Heart right ventricle (tissue), 16 donors: ENCODE measurements at regions not wholly inside any gene's neighbourhood (a gene's known extent, or its start where the extent isn't known, plus 50 kb on each side); places are given as distances from the start of the nearest gene placed in this dataset.

ENCODE experiments used
- ATAC-seq, 8 donors: fragments of 200-7000 bp; cut with Tn5 transposase; one replicate each; pipeline ENCODE4 v1.9.1; 2020; ENCODE audit warnings: mild to moderate bottlenecking in 8 of 8, moderate library complexity in 8 of 8, moderate number of reproducible peaks in 1 of 8
- DNase-seq, 2 donors: peaks; one replicate each; pipeline ENCODE4 v3.0.0-alpha.2; 2020
- H3K27ac ChIP-seq, 10 donors: fragments of 200-600 bp; sonication (generic) in 2 of 10; one replicate each; pipeline versions ENCODE4 v1.5.0 to v1.8.0; 2020 to 2022; ENCODE audit warnings: mild to moderate bottlenecking in 3 of 10
- H3K27me3 ChIP-seq, 7 donors: fragments of 200-600 bp; one replicate each; pipeline ENCODE4 v1.8.0; 2021 to 2022; ENCODE audit warnings: mild to moderate bottlenecking in 2 of 7
- H3K36me3 ChIP-seq, 9 donors: fragments of 200-600 bp; sonication (generic) in 1 of 9; one replicate each; pipeline versions ENCODE4 v1.5.0 to v1.8.0; 2020 to 2022; ENCODE audit warnings: mild to moderate bottlenecking in 2 of 9
- H3K4me1 ChIP-seq, 9 donors: fragments of 200-600 bp; sonication (generic) in 1 of 9; one replicate each; pipeline versions ENCODE4 v1.5.0 to v1.8.0; 2020 to 2022; ENCODE audit warnings: mild to moderate bottlenecking in 4 of 9
- H3K4me3 ChIP-seq, 10 donors: fragments of 200-600 bp; sonication (generic) in 2 of 10; one replicate each; pipeline versions ENCODE4 v1.5.0 to v1.8.0; 2020 to 2022; ENCODE audit warnings: mild to moderate bottlenecking in 7 of 10, moderate library complexity in 2 of 10
- H3K9me3 ChIP-seq, 11 donors: fragments of 200-600 bp in 10 of 11; sonication (generic) in 2 of 11; one replicate each; pipeline versions ENCODE4 v1.5.0 to v1.8.0; 2013 to 2022; ENCODE audit warnings: mild to moderate bottlenecking in 2 of 11, control low read depth in 1 of 11, moderate library complexity in 1 of 11
- WGBS, 2 donors: extraction: QIAGEN DNeasy Blood & Tissue Kit; methylation state at CpG; one replicate each; pipeline ENCODE4 v1.1.7; 2013; ENCODE audit warnings: inconsistent platforms in 1 of 2; 5-methylcytosine and 5-hydroxymethylcytosine counted together
- intact Hi-C, 10 donors: fragments of 100-400 bp; cut with DNase I; formaldehyde crosslinking; loops; one replicate each; pipeline versions ENCODE4 v1.11.1 to v1.14.2; 2022
- TF ChIP-seq, protein P1 (sequence below), 9 donors: fragments of 200-600 bp; sonication (generic) in 2 of 9; IDR thresholded peaks; one replicate each; pipeline versions ENCODE4 v1.5.0 to v1.8.0; 2021 to 2022; ENCODE audit warnings: antibody characterized with exemption in 9 of 9, mild to moderate bottlenecking in 5 of 9, moderate library complexity in 1 of 9
- donor health status: Arrhythmogenic right ventricular cardiomyopathy.
- donor health status: ischemic (EF 13 %, LVEDD 7.1; RV severe dilation, severe dysfunction).
- donor health status: healthy with polysubstance abuse.
- donor health status: DM: no; HTN: yes; CAD: no.
- donor health status: DM: no; HTN: no; CAD: no.
- donor health status: ischemic (EF 25% LVEDD 6.9; RV normal size, moderate dysfunction).
- donor health status: ischemic (EF 25% LVEDD 5.7; RV mildly dilated, moderate dysfunction).
- donor health status: healthy.
- donor health status: DM: yes; HTN: yes; CAD: no.
- donor health status: Ischemic cardiomyopathy.
- donor health status: ischemic (EF 35%, LVEDD 5.7; RV mildly dilated, moderate dysfunction).
- donor health status: nonischemic (EF 11% LVEDD 7.7; RV severe dilation, severe dysfunction).
- donor health status: DM: yes; HTN: yes; CAD: no.
- donor health status: PGD.
- donor health status: ischemic (EF 29% LVEDD 5.4; RV normal size, mild dysfunction).
- donor health status: nonischemic (EF 23%, LVEDD 6.1; RV moderate dilation, normal function).

DNA sequence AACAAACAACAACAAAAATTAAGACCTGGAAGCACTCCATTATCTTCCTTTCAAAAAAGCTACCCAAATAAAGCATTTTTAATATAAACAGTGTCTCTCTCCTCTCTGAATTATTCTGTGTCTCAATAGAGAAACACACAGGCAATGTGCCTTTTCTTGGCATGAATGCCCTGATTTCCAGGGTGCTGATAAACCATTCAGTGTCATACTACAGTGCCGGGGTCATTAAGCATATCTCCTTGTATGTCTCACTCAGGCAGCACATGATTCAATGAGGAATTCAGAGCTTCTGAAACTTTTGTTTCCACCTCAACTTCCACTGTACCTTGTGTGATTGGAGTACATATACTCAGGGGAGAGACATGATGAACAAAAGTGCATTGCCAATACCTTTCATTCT, 294.0 kb upstream of the SLC24A2 start:
- no peak for ATAC-seq

DNA sequence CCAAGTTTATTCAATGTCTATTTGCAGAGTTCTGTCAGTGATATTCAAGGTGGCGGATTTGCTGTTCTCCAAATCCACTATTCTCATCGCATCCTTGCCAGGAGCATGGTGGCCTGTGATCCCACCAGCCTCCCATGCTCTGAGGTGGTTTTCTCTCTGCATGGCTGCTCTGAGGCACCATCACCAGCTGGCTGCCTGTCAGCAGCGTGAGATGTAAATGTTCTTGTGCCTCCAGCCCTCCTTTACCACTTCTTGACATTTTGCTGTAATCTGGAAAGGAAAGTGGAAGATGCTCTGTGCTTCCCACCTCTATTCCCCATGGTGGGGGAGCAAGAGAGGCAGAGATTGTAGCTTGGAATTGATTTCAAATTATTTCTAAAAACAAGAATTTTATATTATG, 293.6 kb upstream of the SLC24A2 start:
- intact Hi-C loops, result no loop called here
- ATAC-seq (no peak), DNase-seq (no peak)
- H3K9me3 ChIP-seq, result peaks cover 0 to 4% (median 0%) of the 10 kb centered on the region in 11 donors
- TF ChIP-seq, protein P1, sequence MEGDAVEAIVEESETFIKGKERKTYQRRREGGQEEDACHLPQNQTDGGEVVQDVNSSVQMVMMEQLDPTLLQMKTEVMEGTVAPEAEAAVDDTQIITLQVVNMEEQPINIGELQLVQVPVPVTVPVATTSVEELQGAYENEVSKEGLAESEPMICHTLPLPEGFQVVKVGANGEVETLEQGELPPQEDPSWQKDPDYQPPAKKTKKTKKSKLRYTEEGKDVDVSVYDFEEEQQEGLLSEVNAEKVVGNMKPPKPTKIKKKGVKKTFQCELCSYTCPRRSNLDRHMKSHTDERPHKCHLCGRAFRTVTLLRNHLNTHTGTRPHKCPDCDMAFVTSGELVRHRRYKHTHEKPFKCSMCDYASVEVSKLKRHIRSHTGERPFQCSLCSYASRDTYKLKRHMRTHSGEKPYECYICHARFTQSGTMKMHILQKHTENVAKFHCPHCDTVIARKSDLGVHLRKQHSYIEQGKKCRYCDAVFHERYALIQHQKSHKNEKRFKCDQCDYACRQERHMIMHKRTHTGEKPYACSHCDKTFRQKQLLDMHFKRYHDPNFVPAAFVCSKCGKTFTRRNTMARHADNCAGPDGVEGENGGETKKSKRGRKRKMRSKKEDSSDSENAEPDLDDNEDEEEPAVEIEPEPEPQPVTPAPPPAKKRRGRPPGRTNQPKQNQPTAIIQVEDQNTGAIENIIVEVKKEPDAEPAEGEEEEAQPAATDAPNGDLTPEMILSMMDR (IDR thresholded peaks at IDR 0.05), result no peak
- no peaks in the 10 kb centered on the region for H3K27me3 ChIP-seq
- no peak overlapping the region for H3K27ac ChIP-seq
- H3K36me3 ChIP-seq, result no peaks in the 10 kb centered on the region
- H3K4me1 ChIP-seq, result no peaks in the 10 kb centered on the region
- no peak overlapping the region for H3K4me3 ChIP-seq
- 82 to 89% methylated on average over 3 of the region's 3 CpGs for WGBS, 2 donors

More for the DNA sequence above, 294.0 kb upstream of the SLC24A2 start:
- no peak for DNase-seq
- H3K9me3 ChIP-seq, result peaks cover 0 to 4% (median 0%) of the 10 kb centered on the region in 11 donors
- H3K27ac ChIP-seq, result no peak overlapping the region
- H3K4me1 ChIP-seq, result no peaks in the 10 kb centered on the region
- TF ChIP-seq, protein P1 (IDR thresholded peaks at IDR 0.05), result no peak
- H3K36me3 ChIP-seq, result no peaks in the 10 kb centered on the region
- H3K27me3 ChIP-seq, result no peaks in the 10 kb centered on the region
- 0 to 23% methylated on average over 1 of the region's 1 CpG for WGBS, 2 donors
- intact Hi-C loops, result no loop called here
- H3K4me3 ChIP-seq, result no peak overlapping the region

DNA sequence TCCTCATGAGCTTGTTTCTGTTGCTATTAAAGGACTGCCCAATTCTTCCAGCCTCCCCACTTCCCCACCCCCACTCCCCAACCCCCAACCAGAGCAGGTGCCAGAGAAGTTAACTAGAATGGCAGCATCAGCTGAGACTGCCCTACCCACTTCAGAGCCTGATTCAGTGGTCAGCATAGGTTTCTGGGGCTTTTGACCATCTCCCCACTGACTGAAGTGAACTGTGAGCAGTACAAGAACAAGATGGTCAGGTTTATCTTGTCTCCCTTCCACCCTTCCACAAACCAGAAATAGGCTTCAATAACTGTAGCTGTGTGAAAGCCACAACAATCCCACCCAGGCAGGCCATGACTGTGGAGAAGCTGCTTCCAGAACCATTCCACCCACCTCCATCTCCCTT, 289.4 kb upstream of the SLC24A2 start:
- intact Hi-C loops, result loop anchor here in 1 of 10 donors (10.0 kb wide), 1 partner anchor 57 kb away; no protein-coding TSS in a partner anchor
- Histone ChIP-seq H3K4me1 (no peaks in the 10 kb centered on the region), H3K27me3 (no peaks in the 10 kb centered on the region), H3K4me3 (no peak overlapping the region), H3K9me3 (peaks cover 0 to 7% (median 0%) of the 10 kb centered on the region in 11 donors), H3K27ac (no peak overlapping the region), H3K36me3 (no peaks in the 10 kb centered on the region)
- TF ChIP-seq, protein P1 (IDR thresholded peaks at IDR 0.05), result no peak
- ATAC-seq (no peak), DNase-seq (no peak)

DNA sequence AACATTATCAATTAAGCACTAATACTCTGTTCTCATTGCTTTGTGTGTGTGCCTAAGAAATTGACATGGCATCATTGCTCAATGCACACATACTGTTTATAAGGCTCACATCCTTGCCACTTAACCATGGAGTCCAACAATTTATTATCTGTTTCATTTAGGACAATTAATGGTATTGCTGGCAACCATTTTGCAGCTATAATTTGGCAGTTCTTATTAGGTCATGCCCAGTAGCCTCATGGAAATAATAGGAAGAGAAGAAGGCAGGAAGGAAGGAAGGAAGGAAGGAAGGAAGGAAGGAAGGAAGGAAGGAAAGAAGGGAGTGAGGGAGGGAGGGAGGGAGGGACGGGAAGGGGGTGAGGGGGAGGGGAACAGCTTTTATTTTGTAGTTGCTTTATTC, 285.5 kb upstream of the SLC24A2 start:
- TF ChIP-seq, protein P1 (IDR thresholded peaks at IDR 0.05), result no peak
- ATAC-seq (no peak), DNase-seq (no peak)
- Histone ChIP-seq H3K4me3 (no peak overlapping the region), H3K9me3 (peaks cover 0 to 4% (median 0%) of the 10 kb centered on the region in 11 donors), H3K27ac (no peak overlapping the region), H3K36me3 (no peaks in the 10 kb centered on the region), H3K27me3 (no peaks in the 10 kb centered on the region), H3K4me1 (no peaks in the 10 kb centered on the region)
- intact Hi-C loops, result loop anchor here in 1 of 10 donors (10.0 kb wide), 1 partner anchor 61 kb away; no protein-coding TSS in a partner anchor
- 21 to 25% methylated on average over 1 of the region's 1 CpG for WGBS, 2 donors
